ENCODE measurements at regions not wholly inside any gene's neighbourhood (a gene's known extent, or its start where the extent isn't known, plus 50 kb on each side); places are given as distances from the start of the nearest gene placed in this dataset.
"Not testable (repeated sequence)": the region's sequence is repeated elsewhere in the genome, so short reads cannot be mapped to it uniquely, and the experiment has no call there.

DNA sequence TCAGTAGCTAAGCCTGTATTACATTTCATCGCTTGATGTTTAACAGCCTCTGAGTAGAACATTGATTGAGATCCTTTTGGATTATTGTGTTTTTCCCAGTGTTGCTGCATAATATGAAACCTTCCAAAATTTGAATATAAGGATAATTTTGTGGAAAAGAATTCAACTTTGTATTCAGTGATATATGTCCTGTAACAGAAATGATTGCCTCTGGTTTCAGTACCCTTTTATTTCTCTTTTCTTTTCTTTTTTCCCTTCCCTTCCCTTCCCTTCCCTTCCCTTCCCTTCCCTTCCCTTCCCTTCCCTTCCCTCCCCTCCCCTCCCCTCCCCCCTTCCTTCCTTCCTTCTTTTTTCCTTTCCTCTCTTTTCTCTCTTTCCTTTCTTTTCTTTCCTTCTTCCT lies 74.6 kb downstream of the UTRN start:
- no peak for DNase-seq (ENCODE audit: low read depth, low spot score)

GRCh38 chr6:144360401-144360800 lies 75.3 kb downstream of the UTRN start:
- DNase-seq (ENCODE audit: low read depth, low spot score), result no peak

GRCh38 chr6:144361016-144361415 lies 75.9 kb downstream of the UTRN start:
- DNase-seq (ENCODE audit: low read depth, low spot score), result no peak

GRCh38 chr6:144362042-144363018 lies 77.2 kb downstream of the UTRN start:
- DNase-seq (ENCODE audit: low read depth, low spot score), result no peak

DNA sequence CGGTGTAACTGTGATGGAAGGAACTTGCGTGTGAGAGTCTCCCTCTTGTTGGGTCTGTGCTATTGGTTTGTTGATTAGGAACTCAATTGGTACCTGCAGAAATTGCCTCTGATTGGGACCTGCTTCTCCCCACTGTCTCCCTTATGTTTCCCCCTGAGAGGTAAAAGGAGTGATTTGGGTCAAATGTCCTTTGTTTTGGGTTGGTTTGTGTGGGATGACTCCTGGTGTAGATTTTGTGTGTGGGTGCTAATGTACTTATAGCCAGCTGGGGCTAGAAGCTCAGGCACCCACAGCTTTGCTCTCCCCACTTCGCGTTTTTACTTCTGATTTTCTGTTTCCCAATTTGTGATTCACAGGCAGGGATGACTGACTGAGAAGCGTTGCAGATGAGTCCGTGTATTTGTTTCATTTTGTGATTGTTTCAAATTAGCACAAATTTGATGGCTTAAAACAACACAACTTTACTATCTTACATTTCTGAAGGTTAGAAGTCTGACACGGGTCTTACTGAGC lies 79.1 kb downstream of the UTRN start:
- no peak for DNase-seq (ENCODE audit: low read depth, low spot score)

GRCh38 chr6:144364782-144365181 lies 79.6 kb downstream of the UTRN start:
- no peak for DNase-seq (ENCODE audit: low read depth, low spot score)

- no peak for DNase-seq (ENCODE audit: low read depth, low spot score)
Observed at GRCh38 chr6:144365271-144365670, 80.1 kb downstream of the UTRN start.

GRCh38 chr6:144369696-144370095 lies 84.6 kb downstream of the UTRN start:
- DNase-seq (ENCODE audit: low read depth, low spot score), result not testable (repeated sequence)

DNA sequence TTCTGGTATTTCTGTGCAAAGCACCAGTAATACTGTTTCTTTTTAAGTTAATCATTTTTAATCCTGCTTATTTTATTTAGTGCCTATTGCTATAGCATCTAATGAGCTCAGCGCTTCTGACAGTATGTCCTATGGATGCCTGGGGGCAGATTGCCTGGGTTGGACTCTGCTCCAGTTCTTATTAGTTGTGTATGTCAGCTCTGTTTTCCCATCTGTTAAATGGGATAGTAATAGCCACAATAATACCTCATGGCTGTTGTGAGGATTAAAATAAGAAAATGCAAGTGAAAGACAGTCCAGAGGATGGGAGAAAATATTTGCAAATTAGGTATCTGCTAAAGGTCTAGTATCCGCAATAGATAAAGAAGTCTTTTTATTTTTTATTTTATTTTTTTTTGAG lies 87.0 kb downstream of the UTRN start:
- no peak for DNase-seq (ENCODE audit: low read depth, low spot score)

- no peak for DNase-seq (ENCODE audit: low read depth, low spot score)
Observed at GRCh38 chr6:144372611-144373594, 87.8 kb downstream of the UTRN start.

GRCh38 chr6:144374525-144374924 lies 89.4 kb downstream of the UTRN start:
- not testable (repeated sequence) for DNase-seq (ENCODE audit: low read depth, low spot score)

GRCh38 chr6:144377586-144378210 lies 92.6 kb downstream of the UTRN start:
- no peak for DNase-seq (ENCODE audit: low read depth, low spot score)

DNA sequence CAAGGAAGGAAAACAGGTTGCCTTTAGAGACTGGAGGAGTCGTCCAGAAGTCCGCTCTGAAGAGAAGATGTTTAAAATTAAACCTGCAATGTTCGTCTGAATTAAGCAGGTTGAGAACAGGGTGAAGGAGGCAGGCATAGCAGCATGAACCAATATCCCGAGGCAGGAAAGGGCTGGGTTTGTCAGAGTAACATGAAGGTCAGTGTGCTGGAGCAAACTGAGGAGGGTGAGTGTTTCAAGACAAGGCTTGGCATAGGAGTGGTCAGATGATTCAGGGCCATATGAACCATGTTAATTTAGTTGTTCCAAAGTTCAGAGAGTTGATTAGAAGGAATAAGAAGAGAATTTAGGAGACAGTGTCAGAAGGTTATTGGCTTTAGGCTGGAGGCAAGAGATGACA lies 93.3 kb downstream of the UTRN start:
- DNase-seq (ENCODE audit: low read depth, low spot score), result no peak

DNA sequence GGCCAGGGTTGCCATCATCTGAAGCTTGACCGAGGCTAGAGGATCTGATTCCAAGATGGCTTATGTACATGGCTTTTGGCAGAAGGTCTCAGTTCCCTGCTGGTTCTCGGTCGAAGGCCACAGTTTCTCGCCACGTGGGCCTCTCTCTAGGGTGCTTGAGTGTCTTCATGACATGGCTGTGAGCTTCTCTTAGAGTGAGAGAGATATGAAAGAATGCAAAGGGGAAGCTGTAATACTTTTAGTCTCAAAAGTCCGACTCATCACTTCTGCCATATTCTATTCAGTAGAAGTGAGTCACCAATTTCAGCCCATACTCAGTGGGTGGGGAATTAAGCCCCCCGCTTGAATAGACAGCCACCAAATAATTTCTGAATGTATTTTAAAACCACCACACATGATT lies 94.2 kb downstream of the UTRN start:
- DNase-seq (ENCODE audit: low read depth, low spot score), result no peak

DNA sequence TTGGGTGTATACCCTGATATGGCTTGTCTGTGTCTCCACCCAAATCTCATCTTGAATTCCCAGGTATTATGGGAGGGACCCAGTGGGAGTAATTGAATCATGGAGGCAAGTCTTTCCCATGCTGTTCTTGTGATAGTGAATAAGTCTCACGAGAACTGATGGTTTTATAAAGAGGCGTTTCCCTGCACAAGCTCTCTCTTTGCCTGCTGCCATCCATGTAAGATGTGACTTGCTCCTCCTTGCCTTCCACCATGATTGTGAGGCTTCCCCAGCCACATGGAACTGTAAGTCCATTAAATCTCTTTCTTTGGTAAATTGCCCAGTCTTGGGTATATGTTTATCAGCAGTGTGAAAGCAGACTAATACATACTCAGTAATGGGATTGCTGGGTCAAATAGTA lies 96.4 kb downstream of the UTRN start:
- DNase-seq (ENCODE audit: low read depth, low spot score), result not testable (repeated sequence)

DNA sequence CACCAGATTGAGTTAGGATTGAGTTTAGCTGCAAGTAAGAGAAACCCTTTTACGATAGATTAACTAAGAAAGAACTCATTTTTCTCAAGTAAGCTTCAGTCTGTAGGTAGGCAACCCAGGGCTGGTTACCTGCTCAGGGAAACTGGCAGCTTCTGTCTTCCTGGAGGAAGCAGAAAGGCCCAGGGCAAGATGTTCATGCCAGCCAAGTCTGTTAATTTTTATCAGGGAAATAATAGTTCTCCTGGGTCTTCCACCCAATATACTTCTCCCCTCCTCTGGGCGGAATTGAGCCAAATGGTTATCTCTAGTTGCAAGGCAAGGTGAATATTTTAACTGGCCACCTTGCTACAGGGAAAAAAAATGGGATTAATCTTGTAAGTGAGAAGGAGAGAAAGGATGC lies 98.2 kb downstream of the UTRN start:
- no peak for DNase-seq (ENCODE audit: low read depth, low spot score)

DNA sequence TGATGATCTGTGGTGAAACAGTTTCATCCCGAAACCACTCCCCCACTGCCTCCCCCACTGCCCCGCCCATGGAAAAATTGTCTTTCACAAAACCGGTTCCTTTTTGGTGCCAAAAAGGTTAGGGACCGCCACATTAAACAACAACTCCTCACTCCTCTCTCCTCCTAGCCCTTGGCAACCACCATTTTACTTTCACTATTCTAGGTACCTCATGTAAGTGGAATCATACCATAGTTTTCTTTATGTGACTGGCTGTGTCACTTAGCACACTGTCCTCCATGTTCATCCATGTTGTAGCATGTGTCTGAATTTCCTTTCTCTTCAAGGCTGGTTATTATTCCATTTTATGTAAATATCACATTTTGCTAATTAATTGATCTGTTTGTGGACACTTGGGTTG lies 99.3 kb downstream of the UTRN start:
- no peak for DNase-seq (ENCODE audit: low read depth, low spot score)

- not testable (repeated sequence) for DNase-seq (ENCODE audit: low read depth, low spot score)
Observed at GRCh38 chr6:144389474-144389873, 104.3 kb downstream of the UTRN start.

DNA sequence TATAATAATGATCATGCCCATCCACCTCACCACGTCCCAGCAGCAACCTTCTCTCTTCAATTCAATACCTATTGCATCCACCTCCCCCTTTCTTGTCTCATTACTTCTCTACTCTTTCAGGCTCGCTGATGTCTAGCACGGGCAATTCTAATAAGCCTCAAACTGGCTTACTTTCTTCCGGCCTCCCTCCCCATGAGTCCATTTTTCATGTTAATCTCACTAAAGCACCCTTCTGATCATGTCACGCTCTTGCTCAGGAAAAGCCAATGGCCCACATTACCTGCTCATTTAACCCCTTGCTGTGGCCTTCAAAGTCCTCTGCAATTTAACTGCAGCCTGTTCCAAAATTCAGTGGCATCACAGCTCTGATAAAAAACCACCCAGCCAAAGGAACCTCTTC lies 105.1 kb downstream of the UTRN start:
- peak; percentile 17 for DNase-seq (ENCODE audit: low read depth, low spot score)

DNA sequence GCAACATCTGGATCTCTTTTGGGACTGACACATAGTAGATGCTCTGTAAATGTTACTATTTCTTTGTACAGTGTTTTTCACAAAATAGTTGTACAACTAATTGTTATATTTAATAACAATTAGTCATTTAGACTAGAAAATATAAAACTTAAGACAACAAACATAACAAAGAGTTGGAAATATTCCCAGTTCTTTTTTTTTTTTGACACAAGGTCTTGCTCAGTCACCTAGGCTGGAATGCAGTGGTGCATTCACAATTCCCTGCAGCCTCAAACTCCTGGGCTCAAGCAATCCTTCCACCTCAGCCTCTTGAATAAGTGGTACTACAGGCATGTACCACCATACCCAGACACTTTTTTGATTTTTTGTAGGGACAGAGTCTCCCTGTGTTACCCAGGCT lies 105.8 kb downstream of the UTRN start:
- no peak for DNase-seq (ENCODE audit: low read depth, low spot score)

DNA sequence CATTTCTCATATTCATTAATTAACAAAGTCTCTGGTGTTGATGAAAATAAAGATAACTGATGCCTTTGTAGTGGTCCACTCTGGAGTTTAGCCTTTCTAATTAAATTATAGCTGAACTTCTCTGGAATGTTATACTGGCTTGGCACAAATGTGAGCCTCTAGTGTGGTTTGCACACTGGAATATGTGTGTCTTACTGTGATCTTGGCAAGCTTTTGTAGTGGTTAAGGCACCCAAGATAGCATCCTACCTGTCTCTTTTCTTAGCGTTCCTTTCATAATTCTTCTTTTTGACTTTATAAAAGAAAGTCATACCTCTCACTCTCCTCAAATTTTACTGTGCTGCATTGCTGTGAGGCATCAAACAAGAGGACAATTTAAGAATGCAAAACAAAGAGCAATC lies 107.4 kb downstream of the UTRN start:
- no peak for DNase-seq (ENCODE audit: low read depth, low spot score)

DNA sequence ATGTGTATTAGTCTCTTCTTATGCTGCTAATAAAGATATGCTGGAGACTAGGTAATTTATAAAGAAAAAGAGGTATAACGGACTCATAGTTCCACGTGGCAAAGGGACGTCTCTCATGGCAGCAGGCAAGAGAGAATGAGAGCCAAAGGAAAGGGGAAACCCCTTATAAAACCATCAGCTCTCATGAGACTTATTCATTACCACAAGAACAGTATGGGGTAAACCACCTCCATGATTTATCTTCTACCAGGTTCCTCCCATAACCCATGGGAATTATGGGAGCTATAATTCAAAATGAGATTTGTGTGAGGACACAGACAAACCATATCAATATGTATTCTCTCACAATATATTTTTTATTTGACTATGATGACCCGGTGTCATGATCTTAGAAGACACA lies 109.1 kb downstream of the UTRN start:
- no peak for DNase-seq (ENCODE audit: low read depth, low spot score)

Data from iPS DF 19.7 (cell line).